ENCODE measurements at regions not wholly inside any gene's neighbourhood (a gene's known extent, or its start where the extent isn't known, plus 50 kb on each side); places are given as distances from the start of the nearest gene placed in this dataset.

DNA sequence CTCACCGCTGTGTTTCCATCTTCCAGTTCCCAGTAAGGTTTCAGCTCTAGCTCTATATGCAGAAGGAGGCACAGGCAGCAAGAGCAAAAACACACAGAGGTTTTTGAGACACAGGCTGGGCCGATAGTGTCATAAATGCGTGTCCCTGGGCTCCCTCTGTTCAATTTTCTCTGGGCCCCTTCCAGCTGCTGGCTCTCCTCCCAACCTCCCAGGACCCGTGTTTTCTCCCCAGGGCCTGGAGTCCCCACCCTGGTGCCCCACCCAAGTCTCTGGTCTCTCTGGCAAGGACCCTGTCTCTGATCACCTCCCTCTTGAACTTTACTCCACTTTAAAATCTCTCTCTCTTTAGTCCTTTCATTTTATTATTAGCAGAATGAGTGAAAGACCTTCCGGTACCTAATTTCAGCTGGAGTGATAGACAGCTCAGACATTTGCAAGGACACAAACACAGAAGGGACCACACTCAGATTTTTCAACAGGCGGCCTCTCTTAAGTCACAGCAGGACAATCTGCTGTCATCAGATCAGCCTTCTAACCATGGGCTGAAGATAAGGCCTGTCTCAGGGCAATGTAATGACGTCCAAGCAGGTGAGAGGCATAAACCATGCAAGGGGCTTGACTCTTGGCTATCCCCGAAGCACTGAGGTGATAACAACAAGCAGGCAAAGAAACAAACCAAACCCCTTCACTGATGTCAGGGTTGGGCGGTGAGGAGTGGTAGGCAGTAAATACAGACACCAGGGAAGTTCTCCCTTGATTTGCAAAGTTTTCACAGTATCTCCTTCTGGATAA lies 190.0 kb upstream of the IRS2 start:
- Mint-ChIP-seq H3K9me3 (ENCODE audit: unreplicated experiment) (no peaks in the 10 kb centered on the region), H3K4me3 (ENCODE audit: unreplicated experiment) (no peak overlapping the region), H3K27me3 (ENCODE audit: unreplicated experiment) (peaks cover 1% of the 10 kb centered on the region), H3K27ac (ENCODE audit: unreplicated experiment) (no peak overlapping the region), H3K4me1 (ENCODE audit: unreplicated experiment) (no peaks in the 10 kb centered on the region), H3K36me3 (ENCODE audit: low read depth, unreplicated experiment) (no peaks in the 10 kb centered on the region)
- TF ChIP-seq, protein P1, sequence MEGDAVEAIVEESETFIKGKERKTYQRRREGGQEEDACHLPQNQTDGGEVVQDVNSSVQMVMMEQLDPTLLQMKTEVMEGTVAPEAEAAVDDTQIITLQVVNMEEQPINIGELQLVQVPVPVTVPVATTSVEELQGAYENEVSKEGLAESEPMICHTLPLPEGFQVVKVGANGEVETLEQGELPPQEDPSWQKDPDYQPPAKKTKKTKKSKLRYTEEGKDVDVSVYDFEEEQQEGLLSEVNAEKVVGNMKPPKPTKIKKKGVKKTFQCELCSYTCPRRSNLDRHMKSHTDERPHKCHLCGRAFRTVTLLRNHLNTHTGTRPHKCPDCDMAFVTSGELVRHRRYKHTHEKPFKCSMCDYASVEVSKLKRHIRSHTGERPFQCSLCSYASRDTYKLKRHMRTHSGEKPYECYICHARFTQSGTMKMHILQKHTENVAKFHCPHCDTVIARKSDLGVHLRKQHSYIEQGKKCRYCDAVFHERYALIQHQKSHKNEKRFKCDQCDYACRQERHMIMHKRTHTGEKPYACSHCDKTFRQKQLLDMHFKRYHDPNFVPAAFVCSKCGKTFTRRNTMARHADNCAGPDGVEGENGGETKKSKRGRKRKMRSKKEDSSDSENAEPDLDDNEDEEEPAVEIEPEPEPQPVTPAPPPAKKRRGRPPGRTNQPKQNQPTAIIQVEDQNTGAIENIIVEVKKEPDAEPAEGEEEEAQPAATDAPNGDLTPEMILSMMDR (IDR thresholded peaks at IDR 0.05; ENCODE audit: unreplicated experiment) = no peak
- no peak for DNase-seq (ENCODE audit: low spot score)

- Mint-ChIP-seq H3K4me3 (ENCODE audit: unreplicated experiment) (no peak overlapping the region), H3K27me3 (ENCODE audit: unreplicated experiment) (peaks cover 3% of the 10 kb centered on the region), H3K9me3 (ENCODE audit: unreplicated experiment) (peaks cover 6% of the 10 kb centered on the region), H3K4me1 (ENCODE audit: unreplicated experiment) (no peaks in the 10 kb centered on the region), H3K27ac (ENCODE audit: unreplicated experiment) (no peak overlapping the region), H3K36me3 (ENCODE audit: low read depth, unreplicated experiment) (peaks cover 10% of the 10 kb centered on the region)
- TF ChIP-seq, protein P1 (IDR thresholded peaks at IDR 0.05; ENCODE audit: unreplicated experiment) = no peak
- DNase-seq (ENCODE audit: low spot score) = no peak
Observed at GRCh38 chr13:109974354-109974753, 188.0 kb upstream of the IRS2 start.

DNA sequence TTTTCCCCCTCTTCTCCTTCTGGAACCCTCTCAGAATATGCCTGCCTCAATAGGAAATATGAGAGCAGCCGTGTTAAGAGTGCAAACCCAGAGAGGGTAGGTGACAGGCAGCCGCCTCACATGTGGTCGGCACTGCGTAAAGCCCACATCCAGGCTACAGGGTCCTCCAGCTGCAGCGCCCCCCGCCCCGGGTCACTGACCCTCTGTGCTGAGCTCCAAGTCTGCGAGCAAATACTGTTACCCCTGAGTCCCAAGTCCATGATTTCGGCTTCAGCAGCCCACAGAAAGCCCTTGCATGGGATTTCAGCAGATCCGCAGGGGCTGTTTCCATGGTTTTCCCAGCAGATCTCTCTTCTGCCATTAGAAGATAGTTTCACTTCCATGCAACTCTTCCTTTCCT lies 186.9 kb upstream of the IRS2 start:
- Mint-ChIP-seq H3K36me3 (ENCODE audit: low read depth, unreplicated experiment) (peaks cover 10% of the 10 kb centered on the region), H3K27me3 (ENCODE audit: unreplicated experiment) (peaks cover 3% of the 10 kb centered on the region), H3K4me1 (ENCODE audit: unreplicated experiment) (no peaks in the 10 kb centered on the region), H3K4me3 (ENCODE audit: unreplicated experiment) (no peak overlapping the region), H3K27ac (ENCODE audit: unreplicated experiment) (no peak overlapping the region), H3K9me3 (ENCODE audit: unreplicated experiment) (peaks cover 6% of the 10 kb centered on the region)
- TF ChIP-seq, protein P1 (IDR thresholded peaks at IDR 0.05; ENCODE audit: unreplicated experiment) = no peak
- DNase-seq (ENCODE audit: low spot score) = no peak

GRCh38 chr13:109971456-109972090 lies 185.2 kb upstream of the IRS2 start:
- TF ChIP-seq, protein P1 (IDR thresholded peaks at IDR 0.05; ENCODE audit: unreplicated experiment) = no peak
- no peaks in the 10 kb centered on the region for H3K4me1 Mint-ChIP-seq (ENCODE audit: unreplicated experiment)
- H3K9me3 Mint-ChIP-seq (ENCODE audit: unreplicated experiment) = peaks cover 6% of the 10 kb centered on the region
- no peak for DNase-seq (ENCODE audit: low spot score)
- no peak overlapping the region for H3K4me3 Mint-ChIP-seq (ENCODE audit: unreplicated experiment)
- peaks cover 3% of the 10 kb centered on the region for H3K27me3 Mint-ChIP-seq (ENCODE audit: unreplicated experiment)
- peaks cover 13% of the 10 kb centered on the region for H3K36me3 Mint-ChIP-seq (ENCODE audit: low read depth, unreplicated experiment)
- H3K27ac Mint-ChIP-seq (ENCODE audit: unreplicated experiment) = no peak overlapping the region

DNA sequence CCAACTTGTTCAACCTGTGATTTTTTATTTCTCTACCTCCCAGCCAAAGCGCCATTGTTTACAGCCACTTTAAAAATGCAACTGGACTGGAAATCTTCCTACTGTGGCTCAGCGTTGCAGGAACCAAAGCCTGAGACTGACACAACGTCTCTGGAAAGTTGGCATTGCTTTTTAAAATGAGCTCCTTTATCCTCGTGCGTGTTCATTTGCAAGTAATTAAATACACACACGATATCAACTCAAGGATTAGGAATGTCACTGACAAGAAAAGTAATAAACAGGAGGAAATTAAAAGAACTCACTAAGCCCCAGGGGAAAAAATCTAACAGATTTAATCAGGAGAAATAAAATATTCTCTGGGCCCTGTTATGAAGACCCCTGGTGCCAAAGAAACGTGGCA lies 184.6 kb upstream of the IRS2 start:
- Mint-ChIP-seq H3K4me3 (ENCODE audit: unreplicated experiment) (no peak overlapping the region), H3K27ac (ENCODE audit: unreplicated experiment) (no peak overlapping the region), H3K36me3 (ENCODE audit: low read depth, unreplicated experiment) (peaks cover 13% of the 10 kb centered on the region), H3K9me3 (ENCODE audit: unreplicated experiment) (peaks cover 6% of the 10 kb centered on the region), H3K4me1 (ENCODE audit: unreplicated experiment) (no peaks in the 10 kb centered on the region), H3K27me3 (ENCODE audit: unreplicated experiment) (peaks cover 3% of the 10 kb centered on the region)
- TF ChIP-seq, protein P1 (IDR thresholded peaks at IDR 0.05; ENCODE audit: unreplicated experiment) = no peak
- DNase-seq (ENCODE audit: low spot score) = no peak

Measured in endothelial cell (in vitro differentiated cells).